Testis (tissue), 2 donors: ENCODE measurements at regions not wholly inside any gene's neighbourhood (a gene's known extent, or its start where the extent isn't known, plus 50 kb on each side); places are given as distances from the start of the nearest gene placed in this dataset.

ENCODE experiments used
- DNase-seq: peaks from one replicate; pipeline ENCODE4 v3.0.0-alpha.2; 2019
- H3K27ac ChIP-seq, 2 donors: fragments of 200-600 bp; sonication (generic); one replicate each; pipeline ENCODE4 v1.5.1; 2019
- H3K27me3 ChIP-seq: fragments of 200-600 bp; sonication (generic); one replicate; pipeline ENCODE4 v1.5.1; 2019
- H3K36me3 ChIP-seq: fragments of 200-600 bp; sonication (generic); one replicate; pipeline ENCODE4 v1.5.1; 2017; ENCODE audit warnings: low read depth; ENCODE audit errors: missing control alignments
- H3K4me1 ChIP-seq: fragments of 200-600 bp; sonication (generic); one replicate; pipeline ENCODE4 v1.5.1; 2019
- H3K4me3 ChIP-seq, 2 donors: fragments of 200-600 bp; sonication (generic); one replicate each; pipeline ENCODE4 v1.5.1; 2017 to 2019
- H3K9me3 ChIP-seq: fragments of 200-600 bp; sonication (generic); one replicate; pipeline ENCODE4 v1.5.1; 2017
- CTCF ChIP-seq, 3 experiments: fragments of 450-650 bp in 2 of 3; fragments of 200-600 bp in 1 of 3; sonication (generic) in 1 of 3; IDR thresholded peaks; one replicate each; pipeline ENCODE4 v1.5.1; 2016 to 2019; ENCODE audit warnings: antibody characterized with exemption in 3 of 3, mild to moderate bottlenecking in 2 of 3, moderate library complexity in 1 of 3
- POLR2A ChIP-seq: fragments of 450-650 bp; IDR thresholded peaks from one replicate; pipeline ENCODE4 v1.6.1; 2017; ENCODE audit warnings: antibody characterized with exemption, mild to moderate bottlenecking, moderate library complexity
- WGBS, 2 donors: methylation state at CpG; one replicate each; pipeline ENCODE4 v1.1.5; 2018; 5-methylcytosine and 5-hydroxymethylcytosine counted together
- intact Hi-C: fragments of 100-400 bp; cut with DNase I; formaldehyde crosslinking; loops from one replicate; pipeline ENCODE4 v1.15.1; 2023; ENCODE audit warnings: low total_unique reads

- TF ChIP-seq CTCF (IDR thresholded peaks at IDR 0.05) (no peak), POLR2A (no peak)
- H3K9me3 ChIP-seq: no peaks in the 10 kb centered on the region
- no peak for DNase-seq
- no peak overlapping the region for H3K27ac ChIP-seq
- H3K27me3 ChIP-seq: no peaks in the 10 kb centered on the region
- no peak overlapping the region for H3K4me3 ChIP-seq
- H3K36me3 ChIP-seq: no peaks in the 10 kb centered on the region
- 82 to 87% methylated on average over 3 of the region's 3 CpGs for WGBS, 2 donors
- intact Hi-C loops: no loop called here
- no peaks in the 10 kb centered on the region for H3K4me1 ChIP-seq
Measured at GRCh38 chr9:115522912-115523311, 405.0 kb upstream of the TNC start.

- intact Hi-C loops: no loop called here
- Histone ChIP-seq H3K9me3 (no peaks in the 10 kb centered on the region), H3K27me3 (no peaks in the 10 kb centered on the region), H3K27ac (no peak overlapping the region), H3K36me3 (no peaks in the 10 kb centered on the region), H3K4me3 (no peak overlapping the region), H3K4me1 (no peaks in the 10 kb centered on the region)
- TF ChIP-seq CTCF (IDR thresholded peaks at IDR 0.05): peak; percentile 55 to 77 (median 65)
- TF ChIP-seq POLR2A: no peak
- DNase-seq: peak; percentile 51
- 27 to 31% methylated on average over 3 of the region's 3 CpGs for WGBS, 2 donors
Measured at GRCh38 chr9:115524453-115525059, 406.6 kb upstream of the TNC start.

GRCh38 chr9:115525111-115526058 lies 407.4 kb upstream of the TNC start:
- intact Hi-C loops: no loop called here
- no peaks in the 10 kb centered on the region for H3K9me3 ChIP-seq
- no peaks in the 10 kb centered on the region for H3K4me1 ChIP-seq
- TF ChIP-seq CTCF (IDR thresholded peaks at IDR 0.05) (no peak), POLR2A (no peak)
- no peaks in the 10 kb centered on the region for H3K36me3 ChIP-seq
- H3K27ac ChIP-seq: no peak overlapping the region
- WGBS, 2 donors: 61 to 73% methylated on average over 7 of the region's 7 CpGs
- no peak overlapping the region for H3K4me3 ChIP-seq
- DNase-seq: no peak
- no peaks in the 10 kb centered on the region for H3K27me3 ChIP-seq

GRCh38 chr9:115531410-115532125 lies 413.6 kb upstream of the TNC start:
- Histone ChIP-seq H3K9me3 (no peaks in the 10 kb centered on the region), H3K4me3 (no peak overlapping the region), H3K27ac (no peak overlapping the region), H3K36me3 (no peaks in the 10 kb centered on the region), H3K27me3 (no peaks in the 10 kb centered on the region), H3K4me1 (no peaks in the 10 kb centered on the region)
- TF ChIP-seq CTCF (IDR thresholded peaks at IDR 0.05) (no peak), POLR2A (no peak)
- intact Hi-C loops: no loop called here
- 69 to 81% methylated on average over 1 of the region's 1 CpG for WGBS, 2 donors
- no peak for DNase-seq
